GM12872 (cell line): ENCODE measurements at regions not wholly inside any gene's neighbourhood (a gene's known extent, or its start where the extent isn't known, plus 50 kb on each side); places are given as distances from the start of the nearest gene placed in this dataset.

Experiments used
- TF ChIP-seq, protein P1 (sequence below): IDR thresholded peaks from 3 replicates; pipeline ENCODE4 v1.5.1; 2011; ENCODE audit warnings: low read depth, mild to moderate bottlenecking, low read length, moderate library complexity; ENCODE audit not compliant: insufficient read depth

DNA sequence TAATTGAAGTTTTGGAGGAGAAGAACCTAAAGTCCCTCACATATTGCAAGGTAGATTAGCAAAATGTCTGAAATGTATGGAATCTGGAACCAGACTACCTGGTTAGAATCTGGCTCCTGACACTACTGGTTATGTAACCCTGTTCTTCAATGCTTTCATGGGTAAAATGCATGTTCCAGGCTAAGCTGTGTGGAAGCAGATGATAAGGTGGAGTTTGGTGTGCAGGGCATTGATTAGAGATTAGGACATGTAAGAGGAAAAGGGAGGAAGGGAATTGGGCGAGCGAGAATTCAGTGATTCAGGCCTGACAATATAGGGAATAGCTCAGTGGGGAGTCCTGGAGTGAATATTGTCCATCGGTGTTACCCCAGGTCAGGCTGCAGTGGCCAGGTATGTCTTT, 165.8 kb upstream of the SFRP2 start:
- TF ChIP-seq, protein P1, sequence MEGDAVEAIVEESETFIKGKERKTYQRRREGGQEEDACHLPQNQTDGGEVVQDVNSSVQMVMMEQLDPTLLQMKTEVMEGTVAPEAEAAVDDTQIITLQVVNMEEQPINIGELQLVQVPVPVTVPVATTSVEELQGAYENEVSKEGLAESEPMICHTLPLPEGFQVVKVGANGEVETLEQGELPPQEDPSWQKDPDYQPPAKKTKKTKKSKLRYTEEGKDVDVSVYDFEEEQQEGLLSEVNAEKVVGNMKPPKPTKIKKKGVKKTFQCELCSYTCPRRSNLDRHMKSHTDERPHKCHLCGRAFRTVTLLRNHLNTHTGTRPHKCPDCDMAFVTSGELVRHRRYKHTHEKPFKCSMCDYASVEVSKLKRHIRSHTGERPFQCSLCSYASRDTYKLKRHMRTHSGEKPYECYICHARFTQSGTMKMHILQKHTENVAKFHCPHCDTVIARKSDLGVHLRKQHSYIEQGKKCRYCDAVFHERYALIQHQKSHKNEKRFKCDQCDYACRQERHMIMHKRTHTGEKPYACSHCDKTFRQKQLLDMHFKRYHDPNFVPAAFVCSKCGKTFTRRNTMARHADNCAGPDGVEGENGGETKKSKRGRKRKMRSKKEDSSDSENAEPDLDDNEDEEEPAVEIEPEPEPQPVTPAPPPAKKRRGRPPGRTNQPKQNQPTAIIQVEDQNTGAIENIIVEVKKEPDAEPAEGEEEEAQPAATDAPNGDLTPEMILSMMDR: no peak

DNA sequence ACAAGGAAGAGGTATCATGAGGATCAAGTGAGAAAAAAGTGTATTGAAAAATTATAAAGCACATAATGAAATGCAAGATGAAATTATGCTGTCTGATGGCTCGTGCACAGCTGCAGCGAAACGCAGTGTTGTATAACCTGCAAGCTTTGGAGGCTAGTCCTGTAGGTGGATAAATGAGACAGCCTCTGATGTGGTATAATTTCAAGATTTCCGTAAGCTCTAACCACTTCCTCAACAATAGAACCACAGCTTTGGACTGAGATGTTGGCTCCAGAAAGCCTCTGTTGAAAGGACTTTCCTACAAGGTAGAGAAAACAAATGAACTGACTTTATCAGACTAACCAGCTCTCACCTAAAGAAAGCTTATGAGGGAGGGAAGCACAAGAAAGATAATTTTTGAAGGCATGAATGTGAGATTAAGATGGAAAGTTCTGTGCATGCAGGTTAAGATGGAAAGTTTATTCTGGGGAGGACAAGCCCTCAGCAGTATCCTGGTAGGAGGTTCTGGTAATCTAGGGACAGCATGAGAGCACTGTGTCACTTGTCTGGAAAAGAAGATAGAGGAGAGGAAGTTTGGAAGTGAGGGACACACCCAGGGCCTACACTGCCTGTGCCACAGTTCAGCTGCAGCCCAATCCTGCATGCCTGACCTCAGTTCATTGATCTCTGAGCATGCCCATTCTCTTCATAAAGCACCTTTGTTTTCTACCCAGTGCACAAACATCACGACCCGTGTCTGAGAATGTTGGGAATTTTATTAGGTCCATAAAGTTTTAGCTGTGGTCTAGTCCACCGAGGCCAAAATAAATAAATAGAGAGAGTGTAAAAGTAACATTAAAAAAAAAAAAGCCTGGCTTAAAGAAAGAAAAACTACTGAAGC, 161.5 kb upstream of the SFRP2 start:
- TF ChIP-seq, protein P1: no peak

DNA sequence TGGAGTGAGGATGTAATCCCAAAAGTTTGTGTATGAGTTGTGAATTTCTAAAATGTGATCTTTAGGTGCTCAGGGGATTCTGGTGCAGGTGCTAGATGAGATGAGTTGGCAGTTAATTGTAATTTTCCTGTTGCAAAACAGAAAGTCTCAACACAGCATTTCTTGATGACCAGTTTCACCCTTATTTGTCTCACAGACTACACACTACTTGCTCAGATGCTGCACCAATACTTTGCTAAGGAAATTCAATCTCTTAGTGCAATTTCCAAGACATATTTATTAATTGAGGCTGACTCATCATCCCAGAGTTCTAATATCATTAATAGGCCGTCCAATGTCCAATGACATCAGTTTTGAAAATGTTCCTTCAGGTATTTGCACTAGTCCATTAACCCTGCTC, 159.2 kb upstream of the SFRP2 start:
- TF ChIP-seq, protein P1: no peak

DNA sequence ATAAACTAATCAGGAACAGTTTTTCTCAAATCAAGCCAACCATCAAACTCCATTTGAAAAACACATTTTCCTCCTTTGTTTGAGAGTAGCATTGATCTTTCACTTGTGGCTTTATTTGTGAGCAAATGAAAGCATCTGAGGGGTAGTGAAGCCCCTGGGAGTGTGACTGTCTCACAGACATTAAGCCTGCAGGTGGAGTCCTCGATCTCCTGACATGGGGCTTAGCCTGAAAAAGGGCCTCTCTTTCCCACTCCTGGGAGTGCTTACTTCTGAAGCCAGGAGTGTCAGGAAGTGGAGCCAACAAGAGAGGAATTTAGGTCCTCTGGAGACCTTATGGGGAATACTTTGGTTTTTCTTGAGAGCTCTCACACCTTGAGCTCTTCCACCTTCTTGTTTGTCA, 158.2 kb upstream of the SFRP2 start:
- TF ChIP-seq, protein P1: no peak

DNA sequence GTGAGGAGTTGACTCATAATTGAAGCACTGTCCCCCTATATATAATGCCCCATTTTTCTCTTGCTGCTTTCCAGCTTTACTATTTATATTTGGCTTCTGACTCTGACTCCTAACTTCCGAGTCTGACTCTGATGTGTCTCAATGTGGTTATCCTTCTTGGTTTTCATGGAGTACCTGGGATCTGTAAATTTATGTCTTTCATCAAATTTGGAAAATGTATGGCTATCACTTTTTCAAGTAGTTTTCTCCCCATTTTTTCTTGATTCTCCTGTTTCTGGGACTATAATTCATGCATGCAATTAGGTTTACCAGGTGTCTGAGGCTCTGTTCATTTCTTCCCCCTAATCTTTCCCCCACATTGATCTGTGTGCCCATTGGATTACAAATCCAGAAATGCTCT, 156.8 kb upstream of the SFRP2 start:
- TF ChIP-seq, protein P1: no peak

DNA sequence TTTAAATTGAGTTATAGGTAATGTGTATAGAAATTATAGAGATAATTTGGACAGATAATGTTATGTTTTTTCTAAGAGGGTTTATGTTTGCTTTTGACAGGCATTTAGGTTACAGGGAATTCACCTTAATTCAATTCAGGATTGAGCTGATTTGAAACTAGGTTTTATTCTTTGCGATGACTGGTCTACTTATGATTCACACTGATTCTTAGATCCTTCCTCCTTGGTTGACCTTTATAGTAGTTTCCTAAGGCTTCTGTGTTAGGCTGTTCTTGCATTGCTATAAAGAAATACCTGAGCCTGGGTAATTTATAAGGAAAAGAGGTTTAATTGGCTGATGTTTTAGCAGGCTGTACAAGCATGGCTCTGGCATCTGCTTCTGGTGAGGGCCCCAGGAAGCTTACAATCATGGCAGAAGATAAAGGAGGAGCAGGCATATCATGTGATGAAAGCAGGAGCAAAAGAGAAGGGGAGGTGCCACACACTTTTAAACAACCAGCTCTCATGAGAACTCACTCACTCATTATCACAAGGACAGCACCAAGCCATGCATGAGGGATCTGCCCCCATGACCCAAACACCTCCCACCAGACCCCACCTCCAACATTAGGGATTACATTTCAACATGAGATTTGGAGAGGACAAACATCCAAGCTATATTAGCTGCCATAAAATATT, 155.0 kb upstream of the SFRP2 start:
- TF ChIP-seq, protein P1: no peak

DNA sequence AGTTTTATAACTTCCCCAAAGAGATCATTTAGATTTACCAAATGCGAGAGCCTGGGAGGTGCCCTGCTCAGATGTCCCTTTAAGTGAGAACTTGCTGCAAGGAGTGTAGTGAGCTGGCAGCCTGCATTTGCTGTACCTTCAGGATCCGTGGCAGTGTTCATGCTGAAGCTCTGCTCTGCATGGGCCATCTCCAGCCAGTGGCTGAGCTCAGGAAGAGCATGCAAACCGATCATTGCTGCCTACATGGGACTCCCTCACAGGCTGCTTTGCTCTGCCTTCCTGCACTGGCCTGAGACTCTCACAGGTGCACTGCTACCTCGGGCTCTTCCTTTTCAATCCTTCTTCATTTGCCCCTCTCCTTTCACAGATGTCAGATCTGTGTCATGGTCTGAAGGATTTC, 152.0 kb upstream of the SFRP2 start:
- TF ChIP-seq, protein P1: no peak
